GM20000 (cell line): ENCODE measurements at regions not wholly inside any gene's neighbourhood (a gene's known extent, or its start where the extent isn't known, plus 50 kb on each side); places are given as distances from the start of the nearest gene placed in this dataset.
A peak's percentile ranks its signal among the peaks of the same experiment; 100 is the strongest.

Source experiments
- DNase-seq: peaks from one replicate; pipeline ENCODE4 v3.0.0; 2012; ENCODE audit warnings: low spot score
- CTCF ChIP-seq: IDR thresholded peaks from 2 replicates; pipeline ENCODE4 v1.5.1; 2012; ENCODE audit warnings: mild to moderate bottlenecking, control low read depth; ENCODE audit errors: extremely low read depth, missing control alignments

- TF ChIP-seq CTCF = peak; percentile 67
- peak; percentile 17 for DNase-seq
These were observed 112.5 kb upstream of the GHITM start for GRCh38 chr10:84026821-84027257.

- no peak for DNase-seq
- TF ChIP-seq CTCF = no peak
These were observed 109.5 kb upstream of the GHITM start for GRCh38 chr10:84029840-84030239.

- DNase-seq = no peak
These were observed 101.3 kb upstream of the GHITM start for GRCh38 chr10:84038035-84038434.

GRCh38 chr10:84039957-84040356 lies 99.4 kb upstream of the GHITM start:
- TF ChIP-seq CTCF = no peak
- no peak for DNase-seq

More at GRCh38 chr10:84038035-84038434, 101.3 kb upstream of the GHITM start:
- TF ChIP-seq CTCF = no peak

GRCh38 chr10:84047258-84048010 lies 91.9 kb upstream of the GHITM start:
- no peak for DNase-seq
- TF ChIP-seq CTCF = no peak

GRCh38 chr10:84049645-84050011 lies 89.7 kb upstream of the GHITM start:
- DNase-seq = no peak
- TF ChIP-seq CTCF = no peak

- no peak for TF ChIP-seq CTCF
- DNase-seq = no peak
These were observed 85.7 kb upstream of the GHITM start for GRCh38 chr10:84053626-84054025.
